ENCODE measurements at regions not wholly inside any gene's neighbourhood (a gene's known extent, or its start where the extent isn't known, plus 50 kb on each side); places are given as distances from the start of the nearest gene placed in this dataset.

DNA sequence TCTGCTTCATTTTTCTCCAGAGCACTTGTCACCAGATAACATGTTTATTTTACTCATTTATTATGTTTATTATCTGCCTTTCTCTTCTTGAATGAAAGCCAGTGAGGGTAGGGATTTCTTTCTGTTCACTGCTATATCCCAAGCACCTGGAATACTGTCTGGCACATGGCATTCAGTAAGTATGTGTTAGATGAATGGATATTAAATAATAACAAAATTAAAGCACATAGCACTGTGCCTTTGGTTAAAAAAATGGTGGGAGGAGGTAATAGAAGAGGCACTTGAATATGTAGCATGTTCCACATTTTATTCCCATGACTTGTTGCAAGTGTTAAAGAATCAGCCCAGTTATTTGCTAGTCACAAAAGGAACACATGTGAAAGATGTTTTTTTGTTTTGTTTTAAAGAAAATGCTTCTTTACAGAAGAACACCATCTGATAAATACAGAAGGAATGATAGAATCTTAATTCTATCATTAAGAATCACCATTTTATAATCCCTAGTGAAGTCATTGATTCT, 151.0 kb downstream of the DLEU7 start:
- no peaks in the 10 kb centered on the region for H3K4me1 ChIP-seq (ENCODE audit: control insufficient read depth in 2 of 2, insufficient read depth in 2 of 2, low read length in 1 of 2)
- H3K9me3 ChIP-seq (ENCODE audit: control insufficient read depth in 2 of 2, insufficient read depth in 1 of 2, low read depth in 1 of 2, low read length in 1 of 2), result no peaks in the 10 kb centered on the region
- H3K27me3 ChIP-seq (ENCODE audit: control insufficient read depth in 1 of 2, insufficient read depth in 2 of 2, low read length in 2 of 2), result no peaks in the 10 kb centered on the region
- no peak overlapping the region for H3K4me3 ChIP-seq (ENCODE audit: low read depth in 1 of 2, low read length in 2 of 2)
- no peaks in the 10 kb centered on the region for H3K36me3 ChIP-seq (ENCODE audit: control insufficient read depth in 2 of 2, insufficient read depth in 2 of 2, low read length in 1 of 2)
- no peak overlapping the region for H3K27ac ChIP-seq (ENCODE audit: low read depth in 2 of 2, low read length in 1 of 2)

DNA sequence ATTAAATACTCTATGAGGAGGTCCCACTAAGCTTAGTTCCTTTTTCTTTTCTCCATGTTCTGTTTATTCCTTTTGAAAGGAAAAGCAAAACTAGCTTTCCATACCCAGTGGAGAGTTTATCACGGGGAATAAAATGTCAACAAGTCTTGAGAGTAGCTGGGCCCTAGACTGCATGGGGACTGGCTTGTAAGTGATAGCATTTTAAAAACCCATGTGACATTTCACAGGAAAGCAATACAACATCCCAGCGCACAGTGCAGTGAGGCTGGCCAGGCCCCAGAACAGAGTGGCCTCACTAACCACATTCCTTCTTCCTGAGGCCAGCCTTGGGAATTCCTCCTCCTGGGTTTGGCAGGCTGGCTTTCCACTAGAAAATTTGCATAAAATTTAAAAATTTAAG, 149.8 kb downstream of the DLEU7 start:
- Histone ChIP-seq H3K27me3 (ENCODE audit: control insufficient read depth in 1 of 2, insufficient read depth in 2 of 2, low read length in 2 of 2) (no peaks in the 10 kb centered on the region), H3K27ac (ENCODE audit: low read depth in 2 of 2, low read length in 1 of 2) (no peak overlapping the region), H3K36me3 (ENCODE audit: control insufficient read depth in 2 of 2, insufficient read depth in 2 of 2, low read length in 1 of 2) (no peaks in the 10 kb centered on the region), H3K9me3 (ENCODE audit: control insufficient read depth in 2 of 2, insufficient read depth in 1 of 2, low read depth in 1 of 2, low read length in 1 of 2) (no peaks in the 10 kb centered on the region), H3K4me3 (ENCODE audit: low read depth in 1 of 2, low read length in 2 of 2) (no peak overlapping the region), H3K4me1 (ENCODE audit: control insufficient read depth in 2 of 2, insufficient read depth in 2 of 2, low read length in 1 of 2) (no peaks in the 10 kb centered on the region)
- WGBS, 2 donors, result 48% methylated on average over 2 of the region's 2 CpGs

DNA sequence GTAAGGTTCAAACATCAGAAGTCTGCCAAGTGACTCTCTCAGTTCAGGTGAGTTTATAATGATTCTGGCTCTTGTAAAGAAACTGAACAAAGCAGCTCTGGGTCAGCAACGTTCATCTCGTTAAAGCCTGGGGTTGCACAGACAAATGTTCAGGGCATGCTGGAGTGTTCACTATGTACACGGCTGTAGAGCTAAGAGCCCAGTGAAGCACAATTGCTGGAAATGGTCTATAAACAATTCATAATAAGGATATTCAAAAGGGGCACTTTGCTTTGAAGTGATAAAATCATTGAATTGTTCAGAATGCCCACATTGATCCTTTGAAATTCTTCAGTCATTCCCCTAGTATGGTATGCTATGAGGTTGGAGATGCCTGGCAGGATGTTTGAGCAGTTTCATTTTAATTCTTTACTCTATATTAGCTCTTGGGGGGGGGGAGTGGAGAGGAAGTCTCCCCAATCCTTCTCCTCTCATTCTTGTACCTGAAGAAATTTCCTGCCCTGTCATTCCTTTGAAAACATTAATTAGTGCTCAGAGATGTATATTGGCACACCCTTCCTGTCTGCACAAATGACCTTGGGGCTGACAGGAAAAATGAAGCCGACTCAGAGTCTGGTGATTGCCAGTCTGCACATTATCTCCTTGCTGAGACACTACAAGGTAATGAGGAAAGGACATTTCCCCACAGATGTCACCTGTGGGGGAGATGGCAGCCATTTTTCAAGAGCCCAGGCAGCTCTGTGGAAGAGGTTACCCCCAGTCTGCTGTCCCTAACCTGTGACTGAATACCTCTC, 145.5 kb downstream of the DLEU7 start:
- WGBS, 2 donors, result 43 to 52% methylated on average over 4 of the region's 4 CpGs
- no peaks in the 10 kb centered on the region for H3K36me3 ChIP-seq (ENCODE audit: control insufficient read depth in 2 of 2, insufficient read depth in 2 of 2, low read length in 1 of 2)
- no peak overlapping the region for H3K4me3 ChIP-seq (ENCODE audit: low read depth in 1 of 2, low read length in 2 of 2)
- no peaks in the 10 kb centered on the region for H3K27me3 ChIP-seq (ENCODE audit: control insufficient read depth in 1 of 2, insufficient read depth in 2 of 2, low read length in 2 of 2)
- H3K4me1 ChIP-seq (ENCODE audit: control insufficient read depth in 2 of 2, insufficient read depth in 2 of 2, low read length in 1 of 2), result no peaks in the 10 kb centered on the region
- no peak overlapping the region for H3K27ac ChIP-seq (ENCODE audit: low read depth in 2 of 2, low read length in 1 of 2)
- no peaks in the 10 kb centered on the region for H3K9me3 ChIP-seq (ENCODE audit: control insufficient read depth in 2 of 2, insufficient read depth in 1 of 2, low read depth in 1 of 2, low read length in 1 of 2)

DNA sequence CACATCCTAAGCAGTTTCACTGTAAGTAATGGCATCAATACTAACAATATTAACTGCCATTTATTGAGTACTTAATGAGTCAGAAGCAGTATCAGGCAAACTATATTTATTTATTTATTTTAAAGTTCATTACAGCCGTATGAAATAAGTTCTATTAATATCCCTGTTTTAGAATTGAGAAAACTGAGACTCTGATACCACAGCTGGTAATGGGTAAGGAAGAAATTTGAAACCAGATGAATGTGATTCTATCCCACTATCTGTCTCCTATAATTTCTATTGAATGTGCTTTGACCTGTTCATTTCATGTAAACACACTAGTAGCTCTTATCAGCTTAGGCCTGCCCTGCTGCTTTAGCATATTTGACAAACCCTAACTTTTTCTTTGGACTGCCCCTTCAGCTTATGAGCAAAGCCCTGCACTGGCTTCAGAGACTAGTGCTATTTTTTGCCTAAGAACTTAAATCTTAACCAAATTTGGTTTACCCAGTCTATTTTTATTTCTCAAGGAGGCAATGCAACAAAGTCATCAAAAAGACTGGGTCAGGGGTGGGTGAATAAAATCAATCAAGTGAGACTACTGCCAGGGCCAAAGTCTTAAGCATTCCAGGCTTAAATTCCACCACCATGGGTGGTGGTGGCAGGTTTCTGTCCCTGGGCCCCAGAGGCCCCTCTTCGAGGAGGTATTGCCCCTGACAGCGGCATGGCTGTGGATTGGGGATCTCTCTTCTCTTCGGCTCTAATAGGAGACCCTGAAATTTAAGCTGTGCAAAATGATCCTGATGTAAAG, 143.4 kb downstream of the DLEU7 start:
- Histone ChIP-seq H3K27ac (ENCODE audit: low read depth in 2 of 2, low read length in 1 of 2) (no peak overlapping the region), H3K27me3 (ENCODE audit: control insufficient read depth in 1 of 2, insufficient read depth in 2 of 2, low read length in 2 of 2) (no peaks in the 10 kb centered on the region), H3K4me1 (ENCODE audit: control insufficient read depth in 2 of 2, insufficient read depth in 2 of 2, low read length in 1 of 2) (no peaks in the 10 kb centered on the region), H3K9me3 (ENCODE audit: control insufficient read depth in 2 of 2, insufficient read depth in 1 of 2, low read depth in 1 of 2, low read length in 1 of 2) (no peaks in the 10 kb centered on the region), H3K4me3 (ENCODE audit: low read depth in 1 of 2, low read length in 2 of 2) (no peak overlapping the region), H3K36me3 (ENCODE audit: control insufficient read depth in 2 of 2, insufficient read depth in 2 of 2, low read length in 1 of 2) (no peaks in the 10 kb centered on the region)
- WGBS, 2 donors, result 70 to 79% methylated on average over 4 of the region's 4 CpGs

DNA sequence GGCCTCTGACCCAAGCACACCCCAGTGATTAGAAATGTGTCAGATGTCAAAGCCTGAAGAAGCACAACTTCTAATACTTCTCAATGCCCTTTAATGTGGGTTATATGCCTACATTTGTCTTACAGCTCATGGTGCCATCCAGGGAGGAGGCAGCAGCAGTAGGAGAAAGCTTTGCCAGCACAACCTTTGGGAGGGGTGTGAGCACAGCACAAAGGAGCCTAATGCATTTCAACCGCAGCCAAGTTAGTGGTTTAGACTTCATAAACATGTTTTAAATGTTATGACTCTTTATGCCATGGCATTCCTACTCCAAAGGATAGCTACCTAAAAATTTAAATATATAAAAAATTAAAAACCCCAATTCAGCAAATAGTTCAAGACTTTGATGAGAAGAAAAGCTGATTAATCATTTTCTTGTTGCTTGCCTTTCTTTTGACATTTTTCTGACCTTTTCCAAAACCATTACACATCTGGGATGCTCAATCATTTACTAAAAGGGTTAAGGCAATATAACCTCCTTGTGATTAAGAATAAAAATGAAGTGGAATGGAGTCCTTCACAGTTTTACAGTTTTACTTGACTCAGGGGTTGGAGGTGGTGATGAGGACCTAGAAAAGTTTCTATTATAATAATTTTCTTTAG, 142.7 kb downstream of the DLEU7 start:
- WGBS, 2 donors, result 69 to 71% methylated on average over 1 of the region's 1 CpG
- H3K27ac ChIP-seq (ENCODE audit: low read depth in 2 of 2, low read length in 1 of 2), result no peak overlapping the region
- H3K4me3 ChIP-seq (ENCODE audit: low read depth in 1 of 2, low read length in 2 of 2), result no peak overlapping the region
- no peaks in the 10 kb centered on the region for H3K36me3 ChIP-seq (ENCODE audit: control insufficient read depth in 2 of 2, insufficient read depth in 2 of 2, low read length in 1 of 2)
- no peaks in the 10 kb centered on the region for H3K9me3 ChIP-seq (ENCODE audit: control insufficient read depth in 2 of 2, insufficient read depth in 1 of 2, low read depth in 1 of 2, low read length in 1 of 2)
- H3K27me3 ChIP-seq (ENCODE audit: control insufficient read depth in 1 of 2, insufficient read depth in 2 of 2, low read length in 2 of 2), result no peaks in the 10 kb centered on the region
- H3K4me1 ChIP-seq (ENCODE audit: control insufficient read depth in 2 of 2, insufficient read depth in 2 of 2, low read length in 1 of 2), result no peaks in the 10 kb centered on the region

DNA sequence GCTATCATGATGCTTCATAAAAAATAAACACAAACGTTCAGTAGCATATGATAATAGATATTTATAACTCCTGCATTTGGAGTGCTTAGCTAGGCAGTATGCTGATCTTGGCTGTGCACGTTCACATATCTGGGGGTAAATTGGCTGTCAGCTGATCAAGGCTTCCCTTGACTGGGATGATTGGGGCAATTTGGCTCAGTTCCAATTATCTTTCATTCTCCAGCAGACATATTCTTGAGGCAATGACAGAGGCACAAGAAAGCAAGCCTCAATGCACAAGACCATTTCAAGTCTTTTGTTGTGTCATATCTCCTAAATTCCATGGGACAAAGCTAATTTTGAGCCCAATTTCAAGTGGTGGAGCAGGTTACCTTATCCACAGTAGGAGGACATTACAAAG, 142.0 kb downstream of the DLEU7 start:
- no peak overlapping the region for H3K4me3 ChIP-seq (ENCODE audit: low read depth in 1 of 2, low read length in 2 of 2)
- H3K4me1 ChIP-seq (ENCODE audit: control insufficient read depth in 2 of 2, insufficient read depth in 2 of 2, low read length in 1 of 2), result no peaks in the 10 kb centered on the region
- no peak overlapping the region for H3K27ac ChIP-seq (ENCODE audit: low read depth in 2 of 2, low read length in 1 of 2)
- WGBS, 2 donors, result 72% methylated on average over 2 of the region's 2 CpGs
- H3K27me3 ChIP-seq (ENCODE audit: control insufficient read depth in 1 of 2, insufficient read depth in 2 of 2, low read length in 2 of 2), result no peaks in the 10 kb centered on the region
- no peaks in the 10 kb centered on the region for H3K9me3 ChIP-seq (ENCODE audit: control insufficient read depth in 2 of 2, insufficient read depth in 1 of 2, low read depth in 1 of 2, low read length in 1 of 2)
- no peaks in the 10 kb centered on the region for H3K36me3 ChIP-seq (ENCODE audit: control insufficient read depth in 2 of 2, insufficient read depth in 2 of 2, low read length in 1 of 2)

DNA sequence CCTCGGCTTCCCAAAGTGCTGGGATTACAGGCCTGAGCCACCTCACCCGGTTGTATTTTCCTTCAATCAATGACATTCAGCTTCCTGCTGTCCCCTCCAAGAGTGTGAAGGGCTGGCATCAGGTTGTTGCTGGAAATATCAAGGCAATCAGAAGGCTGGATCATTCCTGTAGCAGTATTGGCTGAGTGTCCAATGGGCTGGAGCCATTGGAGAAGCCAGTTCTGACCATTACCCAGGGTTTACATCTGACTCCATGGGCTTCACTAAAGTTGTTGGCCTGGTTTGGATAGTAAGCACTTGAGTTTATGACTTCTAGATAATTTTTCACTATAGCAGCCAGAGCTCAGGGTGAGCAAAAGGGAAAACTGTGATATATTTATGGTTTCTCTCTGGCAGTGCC, 137.0 kb downstream of the DLEU7 start:
- H3K4me1 ChIP-seq (ENCODE audit: control insufficient read depth in 2 of 2, insufficient read depth in 2 of 2, low read length in 1 of 2), result no peaks in the 10 kb centered on the region
- no peaks in the 10 kb centered on the region for H3K36me3 ChIP-seq (ENCODE audit: control insufficient read depth in 2 of 2, insufficient read depth in 2 of 2, low read length in 1 of 2)
- no peak overlapping the region for H3K27ac ChIP-seq (ENCODE audit: low read depth in 2 of 2, low read length in 1 of 2)
- 94 to 95% methylated on average over 2 of the region's 2 CpGs for WGBS, 2 donors
- H3K27me3 ChIP-seq (ENCODE audit: control insufficient read depth in 1 of 2, insufficient read depth in 2 of 2, low read length in 2 of 2), result no peaks in the 10 kb centered on the region
- H3K4me3 ChIP-seq (ENCODE audit: low read depth in 1 of 2, low read length in 2 of 2), result no peak overlapping the region
- no peaks in the 10 kb centered on the region for H3K9me3 ChIP-seq (ENCODE audit: control insufficient read depth in 2 of 2, insufficient read depth in 1 of 2, low read depth in 1 of 2, low read length in 1 of 2)

DNA sequence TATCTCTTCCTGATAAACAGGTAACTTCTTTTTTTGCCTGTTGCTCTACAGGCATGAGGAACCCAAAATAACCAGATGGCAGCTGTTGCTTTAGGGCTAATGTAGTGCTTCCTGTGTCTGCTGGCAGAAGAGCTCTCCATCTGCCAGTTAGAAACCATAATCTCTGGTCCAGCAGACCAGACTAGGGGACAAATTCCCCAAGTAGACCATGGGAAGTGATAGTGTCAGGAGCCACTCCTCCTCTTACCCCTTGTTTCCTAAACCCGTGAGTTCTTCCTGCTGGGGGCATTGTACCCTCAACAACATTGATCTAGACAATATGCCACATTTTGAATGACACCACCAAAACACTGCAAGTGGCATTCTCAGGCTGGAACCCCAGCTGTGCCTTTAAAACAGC, 135.9 kb downstream of the DLEU7 start:
- Histone ChIP-seq H3K4me3 (ENCODE audit: low read depth in 1 of 2, low read length in 2 of 2) (no peak overlapping the region), H3K9me3 (ENCODE audit: control insufficient read depth in 2 of 2, insufficient read depth in 1 of 2, low read depth in 1 of 2, low read length in 1 of 2) (no peaks in the 10 kb centered on the region)
- 74 to 89% methylated on average over 1 of the region's 1 CpG for WGBS, 2 donors

DNA sequence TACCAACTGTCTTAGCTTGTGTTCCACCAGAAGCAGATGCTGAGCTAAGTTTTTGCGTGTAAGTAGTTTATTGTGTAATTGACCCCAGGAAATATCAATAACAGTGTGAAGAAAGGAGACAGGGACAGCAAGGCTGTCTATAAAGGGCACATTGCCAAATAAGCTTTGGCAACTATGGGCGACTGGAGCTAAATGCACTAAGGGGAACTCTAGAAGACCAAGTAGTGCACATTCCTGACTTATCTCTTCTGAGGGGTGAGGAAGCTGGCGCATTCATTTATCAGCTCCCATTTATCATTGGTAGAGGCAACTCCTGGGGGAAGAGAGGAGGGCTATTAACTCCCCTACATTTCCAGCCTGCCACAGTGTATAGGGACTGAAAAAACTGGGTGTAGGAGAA, 135.0 kb downstream of the DLEU7 start:
- Histone ChIP-seq H3K4me3 (ENCODE audit: low read depth in 1 of 2, low read length in 2 of 2) (no peak overlapping the region), H3K27me3 (ENCODE audit: control insufficient read depth in 1 of 2, insufficient read depth in 2 of 2, low read length in 2 of 2) (peaks cover 0 to 3% of the 10 kb centered on the region in 2 donors), H3K9me3 (ENCODE audit: control insufficient read depth in 2 of 2, insufficient read depth in 1 of 2, low read depth in 1 of 2, low read length in 1 of 2) (no peaks in the 10 kb centered on the region), H3K4me1 (ENCODE audit: control insufficient read depth in 2 of 2, insufficient read depth in 2 of 2, low read length in 1 of 2) (no peaks in the 10 kb centered on the region), H3K27ac (ENCODE audit: low read depth in 2 of 2, low read length in 1 of 2) (no peak overlapping the region), H3K36me3 (ENCODE audit: control insufficient read depth in 2 of 2, insufficient read depth in 2 of 2, low read length in 1 of 2) (no peaks in the 10 kb centered on the region)
- WGBS, 2 donors, result 76 to 81% methylated on average over 3 of the region's 3 CpGs

More for the DNA sequence above, 135.9 kb downstream of the DLEU7 start:
- no peak overlapping the region for H3K27ac ChIP-seq (ENCODE audit: low read depth in 2 of 2, low read length in 1 of 2)
- H3K36me3 ChIP-seq (ENCODE audit: control insufficient read depth in 2 of 2, insufficient read depth in 2 of 2, low read length in 1 of 2), result no peaks in the 10 kb centered on the region
- H3K27me3 ChIP-seq (ENCODE audit: control insufficient read depth in 1 of 2, insufficient read depth in 2 of 2, low read length in 2 of 2), result peaks cover 0 to 2% of the 10 kb centered on the region in 2 donors
- no peaks in the 10 kb centered on the region for H3K4me1 ChIP-seq (ENCODE audit: control insufficient read depth in 2 of 2, insufficient read depth in 2 of 2, low read length in 1 of 2)
